Natural killer cell (primary cell): ENCODE measurements at regions not wholly inside any gene's neighbourhood (a gene's known extent, or its start where the extent isn't known, plus 50 kb on each side); places are given as distances from the start of the nearest gene placed in this dataset.

Experiments used
- ATAC-seq, 3 donors: fragments of 150-1000 bp in 2 of 3; fragments of 200-7000 bp in 1 of 3; cut with Tn5 transposase; 1 replicate in 1 of 3; 2 replicates in 2 of 3; pipeline ENCODE4 v1.10.0; 2021; ENCODE audit warnings: mild to moderate bottlenecking in 2 of 3, moderate library complexity in 2 of 3
- DNase-seq, 2 donors: peaks; one replicate each; pipeline versions ENCODE4 v3.0.0 to v3.0.0-alpha.2; 2013 to 2021; ENCODE audit warnings: mixed read lengths in 1 of 2
- H3K27ac ChIP-seq: one replicate; pipeline ENCODE4 v1.5.1; 2013; ENCODE audit warnings: mild to moderate bottlenecking, low read length
- H3K27me3 ChIP-seq: one replicate; pipeline ENCODE4 v1.6.1; 2013; ENCODE audit warnings: low read length; ENCODE audit not compliant: control insufficient read depth, insufficient read depth
- H3K36me3 ChIP-seq: one replicate; pipeline ENCODE4 v1.6.1; 2013; ENCODE audit warnings: low read length; ENCODE audit not compliant: control insufficient read depth, insufficient read depth
- H3K4me1 ChIP-seq: one replicate; pipeline ENCODE4 v1.6.1; 2013; ENCODE audit warnings: low read length; ENCODE audit not compliant: control insufficient read depth, insufficient read depth
- H3K4me3 ChIP-seq: one replicate; pipeline ENCODE4 v1.5.1; 2013; ENCODE audit warnings: low read length
- H3K9me3 ChIP-seq: one replicate; pipeline ENCODE4 v1.6.1; 2013; ENCODE audit warnings: low read length; ENCODE audit not compliant: control insufficient read depth, insufficient read depth
- H3K27ac Mint-ChIP-seq, 2 donors: one replicate each; pipeline ENCODE4 v1.8.0; 2022; ENCODE audit warnings: mild to moderate bottlenecking in 2 of 2, mixed read lengths in 2 of 2, moderate library complexity in 1 of 2
- H3K27me3 Mint-ChIP-seq, 2 donors: one replicate each; pipeline ENCODE4 v1.8.0; 2022; ENCODE audit warnings: low read depth in 2 of 2, mixed read lengths in 2 of 2
- H3K36me3 Mint-ChIP-seq: one replicate; pipeline ENCODE4 v1.8.0; 2022; ENCODE audit warnings: mixed read lengths
- H3K4me1 Mint-ChIP-seq, 2 donors: one replicate each; pipeline ENCODE4 v1.8.0; 2022; ENCODE audit warnings: mixed read lengths in 2 of 2
- H3K4me3 Mint-ChIP-seq: one replicate; pipeline ENCODE4 v1.8.0; 2022; ENCODE audit warnings: mild to moderate bottlenecking, moderate library complexity, mixed read lengths
- H3K9me3 Mint-ChIP-seq, 2 donors: one replicate each; pipeline ENCODE4 v1.8.0; 2022; ENCODE audit warnings: mixed read lengths in 2 of 2
- CTCF ChIP-seq: fragments of 200-600 bp; IDR thresholded peaks from one replicate; pipeline ENCODE4 v1.8.0; 2022; ENCODE audit warnings: antibody characterized with exemption
- WGBS: methylation state at CpG from one replicate; pipeline ENCODE4 v1.1.7; 2013; ENCODE audit warnings: missing lambda C conversion rate; ENCODE audit not compliant: insufficient coverage; 5-methylcytosine and 5-hydroxymethylcytosine counted together
- intact Hi-C: fragments of 100-400 bp; cut with micrococcal nuclease; formaldehyde crosslinking; loops from one replicate; pipeline ENCODE4 v1.14.2; 2022

- intact Hi-C loops, result no loop called here
- no peaks in the 10 kb centered on the region for H3K36me3 ChIP-seq
- H3K4me3 ChIP-seq, result no peak overlapping the region
- TF ChIP-seq CTCF, result no peak
- DNase-seq (no peak), ATAC-seq (no peak)
- peaks cover 15 to 16% of the 10 kb centered on the region in 2 donors for H3K9me3 Mint-ChIP-seq
- no peak overlapping the region for H3K27ac ChIP-seq
- H3K27me3 Mint-ChIP-seq, result no peaks in the 10 kb centered on the region
- H3K4me1 Mint-ChIP-seq, result no peaks in the 10 kb centered on the region
- H3K9me3 ChIP-seq, result peaks cover 3% of the 10 kb centered on the region
- no peak overlapping the region for H3K4me3 Mint-ChIP-seq
- peaks cover 6% of the 10 kb centered on the region for H3K36me3 Mint-ChIP-seq
- H3K4me1 ChIP-seq, result no peaks in the 10 kb centered on the region
- no peaks in the 10 kb centered on the region for H3K27me3 ChIP-seq
- WGBS, result 73% methylated on average over 1 of the region's 1 CpG
- H3K27ac Mint-ChIP-seq, result no peak overlapping the region
Observed at GRCh38 chr4:45062935-45063545, 336.7 kb upstream of the GNPDA2 start.

GRCh38 chr4:45043911-45044310 lies 317.6 kb upstream of the GNPDA2 start:
- WGBS, result 63% methylated on average over 2 of the region's 2 CpGs
- H3K9me3 ChIP-seq, result peaks cover 10% of the 10 kb centered on the region
- Mint-ChIP-seq H3K4me3 (no peak overlapping the region), H3K27ac (no peak overlapping the region), H3K36me3 (peaks cover 6% of the 10 kb centered on the region), H3K4me1 (no peaks in the 10 kb centered on the region), H3K27me3 (no peaks in the 10 kb centered on the region), H3K9me3 (peaks cover 14 to 16% of the 10 kb centered on the region in 2 donors)
- TF ChIP-seq CTCF, result no peak
- no peak overlapping the region for H3K27ac ChIP-seq
- DNase-seq, result no peak
- no peak for ATAC-seq
- H3K36me3 ChIP-seq, result no peaks in the 10 kb centered on the region
- no peaks in the 10 kb centered on the region for H3K27me3 ChIP-seq
- no peaks in the 10 kb centered on the region for H3K4me1 ChIP-seq
- intact Hi-C loops, result no loop called here
- no peak overlapping the region for H3K4me3 ChIP-seq

- Mint-ChIP-seq H3K36me3 (peaks cover 10% of the 10 kb centered on the region), H3K4me3 (no peak overlapping the region), H3K27ac (no peak overlapping the region), H3K27me3 (no peaks in the 10 kb centered on the region), H3K4me1 (no peaks in the 10 kb centered on the region), H3K9me3 (peaks cover 6 to 17% of the 10 kb centered on the region in 2 donors)
- 62% methylated on average over 1 of the region's 2 CpGs for WGBS
- H3K4me3 ChIP-seq, result no peak overlapping the region
- no peaks in the 10 kb centered on the region for H3K36me3 ChIP-seq
- H3K27me3 ChIP-seq, result no peaks in the 10 kb centered on the region
- H3K4me1 ChIP-seq, result no peaks in the 10 kb centered on the region
- DNase-seq (no peak), ATAC-seq (no peak)
- H3K27ac ChIP-seq, result no peak overlapping the region
- no peaks in the 10 kb centered on the region for H3K9me3 ChIP-seq
- no peak for TF ChIP-seq CTCF
- intact Hi-C loops, result no loop called here
Observed at GRCh38 chr4:45036677-45037076, 310.3 kb upstream of the GNPDA2 start.
